ENCODE measurements at regions not wholly inside any gene's neighbourhood (a gene's known extent, or its start where the extent isn't known, plus 50 kb on each side); places are given as distances from the start of the nearest gene placed in this dataset.
"Not testable (repeated sequence)": the region's sequence is repeated elsewhere in the genome, so short reads cannot be mapped to it uniquely, and the experiment has no call there.

- no peak for DNase-seq
These were observed 68.1 kb upstream of the FGF3 start for GRCh38 chr11:69887330-69887729.

- DNase-seq: no peak
These were observed 68.7 kb upstream of the FGF3 start for GRCh38 chr11:69887841-69888427.

GRCh38 chr11:69888483-69889181 lies 69.4 kb upstream of the FGF3 start:
- no peak for DNase-seq

- no peak for DNase-seq
These were observed 70.4 kb upstream of the FGF3 start for GRCh38 chr11:69889400-69890318.

GRCh38 chr11:69890476-69890875 lies 71.3 kb upstream of the FGF3 start:
- no peak for DNase-seq

GRCh38 chr11:69891421-69892236 lies 72.4 kb upstream of the FGF3 start:
- no peak for DNase-seq

GRCh38 chr11:69892237-69892985 lies 73.2 kb upstream of the FGF3 start:
- no peak for DNase-seq

GRCh38 chr11:69892986-69893555 lies 73.9 kb upstream of the FGF3 start:
- DNase-seq: no peak

GRCh38 chr11:69893631-69894030 lies 74.4 kb upstream of the FGF3 start:
- DNase-seq: no peak

GRCh38 chr11:69894181-69894611 lies 75.0 kb upstream of the FGF3 start:
- DNase-seq: no peak

- DNase-seq: no peak
These were observed 75.4 kb upstream of the FGF3 start for GRCh38 chr11:69894648-69895047.

GRCh38 chr11:69896250-69896649 lies 77.0 kb upstream of the FGF3 start:
- no peak for DNase-seq

- DNase-seq: no peak
These were observed 78.9 kb upstream of the FGF3 start for GRCh38 chr11:69898123-69898522.

- DNase-seq: no peak
These were observed 81.0 kb upstream of the FGF3 start for GRCh38 chr11:69899957-69900821.

GRCh38 chr11:69900822-69901302 lies 81.6 kb upstream of the FGF3 start:
- DNase-seq: not testable (repeated sequence)

- DNase-seq: no peak
These were observed 83.1 kb upstream of the FGF3 start for GRCh38 chr11:69902337-69902736.

- DNase-seq: no peak
These were observed 84.0 kb upstream of the FGF3 start for GRCh38 chr11:69903211-69903610.

- DNase-seq: no peak
These were observed 85.2 kb upstream of the FGF3 start for GRCh38 chr11:69904161-69904973.

GRCh38 chr11:69904974-69905535 lies 85.8 kb upstream of the FGF3 start:
- DNase-seq: no peak
